ENCODE measurements at regions not wholly inside any gene's neighbourhood (a gene's known extent, or its start where the extent isn't known, plus 50 kb on each side); places are given as distances from the start of the nearest gene placed in this dataset.

DNA sequence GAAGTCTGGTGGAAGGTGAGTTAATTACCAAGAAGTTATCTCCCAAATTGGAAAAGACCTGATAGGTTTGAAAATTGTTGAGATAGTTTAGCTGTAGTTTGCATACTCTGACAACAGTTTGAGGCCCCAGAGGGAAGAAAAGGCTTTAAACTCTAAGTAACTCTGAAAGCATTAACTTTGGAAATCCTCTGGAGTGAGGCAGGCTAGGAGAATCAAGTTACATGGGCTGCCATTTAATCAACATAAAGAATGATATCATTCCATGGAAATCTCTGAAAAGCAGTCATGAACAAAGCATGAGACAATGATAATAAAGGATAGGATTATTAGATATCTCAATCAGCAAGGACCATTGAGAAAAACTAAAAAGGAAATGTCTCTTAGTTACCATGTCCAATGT is 647.1 kb downstream of the ANKRD50 start:
- TF ChIP-seq, protein P1, sequence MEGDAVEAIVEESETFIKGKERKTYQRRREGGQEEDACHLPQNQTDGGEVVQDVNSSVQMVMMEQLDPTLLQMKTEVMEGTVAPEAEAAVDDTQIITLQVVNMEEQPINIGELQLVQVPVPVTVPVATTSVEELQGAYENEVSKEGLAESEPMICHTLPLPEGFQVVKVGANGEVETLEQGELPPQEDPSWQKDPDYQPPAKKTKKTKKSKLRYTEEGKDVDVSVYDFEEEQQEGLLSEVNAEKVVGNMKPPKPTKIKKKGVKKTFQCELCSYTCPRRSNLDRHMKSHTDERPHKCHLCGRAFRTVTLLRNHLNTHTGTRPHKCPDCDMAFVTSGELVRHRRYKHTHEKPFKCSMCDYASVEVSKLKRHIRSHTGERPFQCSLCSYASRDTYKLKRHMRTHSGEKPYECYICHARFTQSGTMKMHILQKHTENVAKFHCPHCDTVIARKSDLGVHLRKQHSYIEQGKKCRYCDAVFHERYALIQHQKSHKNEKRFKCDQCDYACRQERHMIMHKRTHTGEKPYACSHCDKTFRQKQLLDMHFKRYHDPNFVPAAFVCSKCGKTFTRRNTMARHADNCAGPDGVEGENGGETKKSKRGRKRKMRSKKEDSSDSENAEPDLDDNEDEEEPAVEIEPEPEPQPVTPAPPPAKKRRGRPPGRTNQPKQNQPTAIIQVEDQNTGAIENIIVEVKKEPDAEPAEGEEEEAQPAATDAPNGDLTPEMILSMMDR (IDR thresholded peaks at IDR 0.05; ENCODE audit: low read depth, low read length, poor library complexity, severe bottlenecking), result no peak
- TF ChIP-seq EZH2phosphoT487 (IDR thresholded peaks at IDR 0.05; ENCODE audit: borderline replicate concordance, low read length), result no peak

Data from DOHH2 (cell line).